ENCODE measurements at regions not wholly inside any gene's neighbourhood (a gene's known extent, or its start where the extent isn't known, plus 50 kb on each side); places are given as distances from the start of the nearest gene placed in this dataset.

DNA sequence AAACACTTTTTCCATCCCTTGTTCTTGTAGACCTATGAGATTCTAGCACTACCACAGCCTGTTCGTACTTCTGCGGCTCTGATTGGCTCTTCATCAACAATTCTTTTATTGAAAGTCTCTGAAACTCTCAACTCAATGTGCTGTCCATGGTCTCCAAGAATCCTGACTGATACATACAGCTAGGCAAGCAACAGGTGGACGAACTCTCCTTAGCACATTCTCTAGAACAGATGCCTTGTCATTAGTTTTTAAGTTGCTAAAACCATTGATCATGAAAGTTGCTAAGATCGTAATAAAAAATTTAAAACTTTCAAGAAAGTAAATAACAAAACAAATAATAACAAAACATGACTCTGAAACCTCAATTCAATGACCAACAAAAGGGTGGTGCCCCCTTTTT is 210.5 kb downstream of the EPHA4 start:
- Histone ChIP-seq H3K4me3 (no peak overlapping the region), H3K4me1 (no peaks in the 10 kb centered on the region), H3K9me3 (no peaks in the 10 kb centered on the region), H3K27ac (no peak overlapping the region), H3K27me3 (no peaks in the 10 kb centered on the region), H3K36me3 (no peaks in the 10 kb centered on the region)
- no peak for DNase-seq
- in situ Hi-C loops (cut with MboI; ENCODE audit: low sequenced_read_pairs in 4 of 4) (no loop called here), intact Hi-C loops (cut with DNase I; ENCODE audit: low total_unique reads) (no loop called here)
- ATAC-seq, result no peak
- TF ChIP-seq, protein P1, sequence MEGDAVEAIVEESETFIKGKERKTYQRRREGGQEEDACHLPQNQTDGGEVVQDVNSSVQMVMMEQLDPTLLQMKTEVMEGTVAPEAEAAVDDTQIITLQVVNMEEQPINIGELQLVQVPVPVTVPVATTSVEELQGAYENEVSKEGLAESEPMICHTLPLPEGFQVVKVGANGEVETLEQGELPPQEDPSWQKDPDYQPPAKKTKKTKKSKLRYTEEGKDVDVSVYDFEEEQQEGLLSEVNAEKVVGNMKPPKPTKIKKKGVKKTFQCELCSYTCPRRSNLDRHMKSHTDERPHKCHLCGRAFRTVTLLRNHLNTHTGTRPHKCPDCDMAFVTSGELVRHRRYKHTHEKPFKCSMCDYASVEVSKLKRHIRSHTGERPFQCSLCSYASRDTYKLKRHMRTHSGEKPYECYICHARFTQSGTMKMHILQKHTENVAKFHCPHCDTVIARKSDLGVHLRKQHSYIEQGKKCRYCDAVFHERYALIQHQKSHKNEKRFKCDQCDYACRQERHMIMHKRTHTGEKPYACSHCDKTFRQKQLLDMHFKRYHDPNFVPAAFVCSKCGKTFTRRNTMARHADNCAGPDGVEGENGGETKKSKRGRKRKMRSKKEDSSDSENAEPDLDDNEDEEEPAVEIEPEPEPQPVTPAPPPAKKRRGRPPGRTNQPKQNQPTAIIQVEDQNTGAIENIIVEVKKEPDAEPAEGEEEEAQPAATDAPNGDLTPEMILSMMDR (IDR thresholded peaks at IDR 0.05 in 4 of 5, conservative IDR thresholded peaks at IDR 0.05 in 1 of 5), result no peak
- no peak for TF ChIP-seq POLR2A (IDR thresholded peaks at IDR 0.05)

DNA sequence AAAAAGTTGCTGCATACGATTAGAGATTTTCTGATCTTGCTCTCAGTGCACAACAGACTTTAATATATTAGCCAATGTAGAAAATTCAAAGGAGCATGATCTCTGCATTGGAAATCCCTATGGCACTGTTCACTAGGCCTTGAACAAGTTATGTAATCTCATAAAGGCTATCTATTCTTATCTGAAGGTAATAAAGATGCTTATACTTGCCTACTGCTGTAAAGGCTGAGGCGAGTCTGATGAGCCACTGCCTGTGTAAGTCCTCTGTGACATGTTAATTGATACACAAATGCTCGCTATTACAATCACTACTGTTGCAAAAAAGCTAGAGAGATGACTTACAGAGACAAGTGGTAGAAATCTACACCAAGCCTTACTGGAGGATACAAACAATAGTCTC is 207.4 kb downstream of the EPHA4 start:
- no peaks in the 10 kb centered on the region for H3K36me3 ChIP-seq
- H3K4me1 ChIP-seq, result no peaks in the 10 kb centered on the region
- no peak for ATAC-seq
- intact Hi-C loops (cut with DNase I; ENCODE audit: low total_unique reads) (no loop called here), in situ Hi-C loops (cut with MboI; ENCODE audit: low sequenced_read_pairs in 4 of 4) (no loop called here)
- TF ChIP-seq, protein P1 (IDR thresholded peaks at IDR 0.05 in 4 of 5, conservative IDR thresholded peaks at IDR 0.05 in 1 of 5), result no peak
- no peak for TF ChIP-seq POLR2A (IDR thresholded peaks at IDR 0.05)
- H3K9me3 ChIP-seq, result no peaks in the 10 kb centered on the region
- no peaks in the 10 kb centered on the region for H3K27me3 ChIP-seq
- no peak overlapping the region for H3K4me3 ChIP-seq
- no peak overlapping the region for H3K27ac ChIP-seq
- DNase-seq, result no peak

Small RNA genes lying in the stretch of these regions (microRNA-seq; reads per million reads assigned to microRNA genes)
- gene MIR4268 (ENCODE audit: borderline replicate concordance in 2 of 2), result 0 reads per million in 2 donors

Measured in gastrocnemius medialis (tissue), 4 donors.